Adrenal gland (tissue), 9 donors: ENCODE measurements at regions not wholly inside any gene's neighbourhood (a gene's known extent, or its start where the extent isn't known, plus 50 kb on each side); places are given as distances from the start of the nearest gene placed in this dataset.

Experiments
- DNase-seq, 7 donors: peaks; one replicate each; pipeline ENCODE4 v3.0.0-alpha.2; 2019 to 2020
- H3K27ac ChIP-seq, 5 donors: fragments of 200-600 bp; sonication (generic) in 4 of 5; 1 replicate in 3 of 5; 2 replicates in 2 of 5; pipeline versions ENCODE4 v1.5.1 to v1.8.0; 2016 to 2020; ENCODE audit warnings: mild to moderate bottlenecking in 1 of 5
- H3K27me3 ChIP-seq: fragments of 200-600 bp; 2 replicates; pipeline ENCODE4 v1.8.0; 2021
- H3K36me3 ChIP-seq, 2 donors: fragments of 200-600 bp; replicated peaks in 1 of 2; 1 replicate in 1 of 2; 2 replicates in 1 of 2; pipeline versions ENCODE4 v1.5.1 to v1.8.0; 2018 to 2022
- H3K4me1 ChIP-seq, 2 donors: fragments of 200-600 bp; replicated peaks in 1 of 2; 1 replicate in 1 of 2; 2 replicates in 1 of 2; pipeline versions ENCODE4 v1.5.1 to v1.8.0; 2018 to 2021
- H3K4me3 ChIP-seq, 4 donors: fragments of 200-600 bp; sonication (generic) in 3 of 4; one replicate each; pipeline ENCODE4 v1.5.1; 2016 to 2018
- H3K9me3 ChIP-seq, 3 donors: fragments of 200-600 bp; sonication (generic) in 1 of 3; replicated peaks in 1 of 3; 1 replicate in 2 of 3; 2 replicates in 1 of 3; pipeline versions ENCODE4 v1.5.1 to v1.8.0; 2016 to 2021
- CTCF ChIP-seq, 6 experiments: fragments of 450-650 bp in 4 of 6; fragments of 200-600 bp in 2 of 6; sonication (generic) in 1 of 6; IDR thresholded peaks; 1 replicate in 5 of 6; 2 replicates in 1 of 6; pipeline versions ENCODE4 v1.5.1 to v1.8.0; 2016 to 2021; ENCODE audit warnings: antibody characterized with exemption in 6 of 6, mild to moderate bottlenecking in 2 of 6, moderate library complexity in 1 of 6
- POLR2A ChIP-seq, 2 donors: fragments of 450-650 bp; IDR thresholded peaks; one replicate each; pipeline ENCODE4 v1.6.1; 2017; ENCODE audit warnings: antibody characterized with exemption in 2 of 2, mild to moderate bottlenecking in 2 of 2, moderate library complexity in 1 of 2
- WGBS, 4 donors: extraction: QIAGEN DNeasy Blood & Tissue Kit in 2 of 4; methylation state at CpG; one replicate each; pipeline versions ENCODE4 v1.1.5 to v1.1.7; 2013 to 2017; 5-methylcytosine and 5-hydroxymethylcytosine counted together
- intact Hi-C, 2 donors: fragments of 100-400 bp; cut with DNase I; formaldehyde crosslinking; loops; one replicate each; pipeline versions ENCODE4 v1.14.1 to v1.15.0; 2022 to 2023
- donor health status: healthy with polysubstance abuse.
- donor health status: Bipolar disorder and iron deficiency.
- donor health status: DM: yes; HTN: yes; CAD: no.
- donor health status: DM: no; HTN: no; CAD: no.
- donor health status: DM: no; HTN: no; CAD: no.

DNA sequence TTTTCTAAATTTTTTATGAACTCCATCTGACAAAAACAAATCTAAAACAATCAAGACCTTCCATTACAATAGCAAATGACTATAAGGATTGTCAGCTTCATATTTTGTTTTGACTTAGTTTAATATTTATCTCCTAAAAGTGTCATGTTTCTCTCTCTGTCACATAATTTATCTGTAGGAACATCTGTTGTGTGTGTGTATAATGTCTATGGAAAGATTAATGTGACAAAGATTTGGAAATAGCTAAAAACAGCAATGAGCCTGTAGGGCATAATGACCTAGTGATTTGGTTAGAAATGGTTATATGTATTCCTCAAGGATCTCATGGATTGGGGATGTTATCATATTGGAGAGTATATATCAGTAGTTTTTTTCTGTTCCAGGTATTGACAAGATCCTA, 69.6 kb upstream of the MDFIC start:
- DNase-seq, result no peak
- H3K4me3 ChIP-seq, result no peak overlapping the region
- H3K27me3 ChIP-seq, result no peaks in the 10 kb centered on the region
- H3K9me3 ChIP-seq, result no peaks in the 10 kb centered on the region
- intact Hi-C loops, result no loop called here
- no peaks in the 10 kb centered on the region for H3K4me1 ChIP-seq
- no peak for TF ChIP-seq CTCF (IDR thresholded peaks at IDR 0.05)
- no peak for TF ChIP-seq POLR2A (IDR thresholded peaks at IDR 0.05)
- H3K36me3 ChIP-seq, result no peaks in the 10 kb centered on the region
- H3K27ac ChIP-seq, result no peak overlapping the region

DNA sequence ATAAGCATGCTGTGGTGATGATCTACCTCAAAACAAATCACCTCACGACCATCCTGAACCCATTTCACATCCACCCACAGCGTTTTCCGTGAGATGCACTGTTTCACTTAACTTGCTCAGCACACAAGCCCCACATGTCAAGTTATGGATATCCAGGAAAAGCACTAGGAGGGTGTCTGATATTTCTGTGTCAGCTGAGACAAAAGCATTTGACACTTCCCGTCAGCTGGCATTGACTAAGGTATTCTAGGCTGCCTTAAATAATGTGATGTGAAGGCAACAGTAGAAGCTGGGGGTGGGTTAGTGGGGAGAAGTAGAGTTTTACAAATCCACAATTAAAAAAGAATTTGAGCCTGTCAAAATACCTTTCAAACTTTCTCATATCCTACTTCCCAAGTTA, 68.7 kb upstream of the MDFIC start:
- intact Hi-C loops, result no loop called here
- H3K27ac ChIP-seq, result no peak overlapping the region
- no peaks in the 10 kb centered on the region for H3K27me3 ChIP-seq
- no peak overlapping the region for H3K4me3 ChIP-seq
- H3K36me3 ChIP-seq, result no peaks in the 10 kb centered on the region
- H3K9me3 ChIP-seq, result no peaks in the 10 kb centered on the region
- 90 to 93% (median 92%) methylated on average over 4 of the region's 4 CpGs for WGBS, 4 donors
- TF ChIP-seq CTCF (IDR thresholded peaks at IDR 0.05) (no peak), POLR2A (IDR thresholded peaks at IDR 0.05) (no peak)
- H3K4me1 ChIP-seq, result no peaks in the 10 kb centered on the region
- no peak for DNase-seq

DNA sequence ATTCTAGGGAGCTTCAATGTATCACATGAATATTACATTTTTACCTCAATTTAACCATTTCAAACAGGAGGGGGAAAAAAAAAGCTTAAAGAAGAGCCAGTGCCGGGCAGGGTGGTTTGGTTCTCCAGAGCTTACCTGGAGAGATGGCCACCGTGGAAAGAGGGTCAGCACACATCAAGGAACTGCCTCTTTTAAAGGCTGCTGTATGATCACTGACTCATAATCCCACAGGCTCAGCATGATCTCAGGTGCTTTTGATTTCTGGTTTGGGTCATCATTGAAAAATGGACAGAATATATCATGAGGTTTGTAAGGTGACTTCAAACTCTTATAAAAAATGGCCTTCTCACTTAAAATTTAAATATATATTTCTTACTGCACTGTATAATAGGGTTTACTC, 67.5 kb upstream of the MDFIC start:
- WGBS, 4 donors, result 72 to 83% (median 79%) methylated on average over 2 of the region's 2 CpGs
- no peaks in the 10 kb centered on the region for H3K9me3 ChIP-seq
- H3K27me3 ChIP-seq, result no peaks in the 10 kb centered on the region
- no peak overlapping the region for H3K27ac ChIP-seq
- no peaks in the 10 kb centered on the region for H3K36me3 ChIP-seq
- no peak for TF ChIP-seq CTCF (IDR thresholded peaks at IDR 0.05)
- TF ChIP-seq POLR2A (IDR thresholded peaks at IDR 0.05), result no peak
- H3K4me1 ChIP-seq, result no peaks in the 10 kb centered on the region
- no peak for DNase-seq
- H3K4me3 ChIP-seq, result no peak overlapping the region
- intact Hi-C loops, result no loop called here

- H3K27me3 ChIP-seq, result no peaks in the 10 kb centered on the region
- TF ChIP-seq POLR2A (IDR thresholded peaks at IDR 0.05), result no peak
- no peak for TF ChIP-seq CTCF (IDR thresholded peaks at IDR 0.05)
- DNase-seq, result no peak
- H3K4me1 ChIP-seq, result no peaks in the 10 kb centered on the region
- no peak overlapping the region for H3K27ac ChIP-seq
- 80 to 93% (median 87%) methylated on average over 3 of the region's 3 CpGs for WGBS, 4 donors
- H3K9me3 ChIP-seq, result no peaks in the 10 kb centered on the region
- H3K36me3 ChIP-seq, result no peaks in the 10 kb centered on the region
- intact Hi-C loops, result no loop called here
- no peak overlapping the region for H3K4me3 ChIP-seq
Measured at GRCh38 chr7:114856625-114857024, 65.3 kb upstream of the MDFIC start.
